Caco-2 (cell line): ENCODE measurements at regions not wholly inside any gene's neighbourhood (a gene's known extent, or its start where the extent isn't known, plus 50 kb on each side); places are given as distances from the start of the nearest gene placed in this dataset.

Experiments
- BruUV-seq: library from RNA; stranded (reverse); fragments of 400-500 nt; replicated peaks from 2 replicates; lab custom pipeline; 2021; lab: Mats Ljungman, UMichigan
- CTCF ChIA-PET: fragments of 300-600 bp; sonication (Branson Sonifier 250); formaldehyde crosslinking; loops from one replicate; lab custom pipeline; 2022; ENCODE audit warnings: antibody characterized with exemption; lab: Charles Lee
- POLR2A ChIA-PET: fragments of 300-600 bp; sonication (Branson Sonifier 250); formaldehyde crosslinking; loops from one replicate; lab custom pipeline; 2022; ENCODE audit warnings: antibody characterized with exemption; lab: Charles Lee
- DNase-seq, 2 experiments: peaks; one replicate each; pipeline versions ENCODE4 v3.0.0 to v3.0.0-alpha.2; 2020 to 2022
- H3K27me3 ChIP-seq: replicated peaks from 2 replicates; pipeline ENCODE4 v1.6.0; 2011; ENCODE audit warnings: low read length; ENCODE audit not compliant: control insufficient read depth, insufficient read depth
- H3K36me3 ChIP-seq: 2 replicates; pipeline ENCODE4 v1.5.1; 2011; ENCODE audit warnings: low read length; ENCODE audit not compliant: control insufficient read depth, insufficient read depth
- H3K4me1 ChIP-seq: fragments of 250-450 bp; sonication (Bioruptor Pico); 2 replicates; pipeline ENCODE4 v1.5.1; 2020; ENCODE audit warnings: mild to moderate bottlenecking
- H3K4me3 ChIP-seq: 2 replicates; pipeline ENCODE4 v1.5.1; 2011; ENCODE audit warnings: low read depth, mild to moderate bottlenecking, control low read depth, low read length
- H3K9me3 ChIP-seq: fragments of 250-450 bp; sonication (Bioruptor Pico); 2 replicates; pipeline ENCODE4 v1.5.1; 2020; ENCODE audit warnings: mild to moderate bottlenecking, moderate library complexity
- H3K27ac Mint-ChIP-seq: one replicate; pipeline ENCODE4 v1.8.0; 2022; ENCODE audit warnings: mixed read lengths; ENCODE audit not compliant: unreplicated experiment
- H3K27me3 Mint-ChIP-seq: one replicate; pipeline ENCODE4 v1.8.0; 2022; ENCODE audit warnings: mixed read lengths; ENCODE audit not compliant: insufficient read depth, unreplicated experiment
- H3K36me3 Mint-ChIP-seq: one replicate; pipeline ENCODE4 v1.8.0; 2022; ENCODE audit warnings: mild to moderate bottlenecking, mixed read lengths; ENCODE audit not compliant: insufficient read depth, unreplicated experiment
- H3K4me1 Mint-ChIP-seq: one replicate; pipeline ENCODE4 v1.8.0; 2022; ENCODE audit warnings: low read depth, mixed read lengths; ENCODE audit not compliant: unreplicated experiment
- H3K4me3 Mint-ChIP-seq: one replicate; pipeline ENCODE4 v1.8.0; 2022; ENCODE audit warnings: mild to moderate bottlenecking, moderate library complexity, mixed read lengths; ENCODE audit not compliant: unreplicated experiment
- H3K9me3 Mint-ChIP-seq: one replicate; pipeline ENCODE4 v1.8.0; 2022; ENCODE audit warnings: mixed read lengths; ENCODE audit not compliant: unreplicated experiment
- CTCF ChIP-seq, 2 experiments: fragments of 200-600 bp in 1 of 2; IDR thresholded peaks; 1 replicate in 1 of 2; 2 replicates in 1 of 2; pipeline versions ENCODE4 v1.5.1 to v1.8.0; 2011 to 2022; ENCODE audit warnings: antibody characterized with exemption in 1 of 2, control low read depth in 1 of 2, inconsistent platforms in 1 of 2, low read depth in 1 of 2, low read length in 1 of 2, mild to moderate bottlenecking in 1 of 2, moderate library complexity in 1 of 2; ENCODE audit not compliant: insufficient read depth in 1 of 2, severe bottlenecking in 1 of 2, unreplicated experiment in 1 of 2
- intact Hi-C: fragments of 100-400 bp; cut with micrococcal nuclease; formaldehyde crosslinking; loops from one replicate; pipeline ENCODE4 v1.10.0; 2022; ENCODE audit not compliant: unreplicated experiment

- Mint-ChIP-seq H3K4me1 (no peaks in the 10 kb centered on the region), H3K9me3 (no peaks in the 10 kb centered on the region), H3K27me3 (no peaks in the 10 kb centered on the region), H3K4me3 (no peak overlapping the region), H3K36me3 (no peaks in the 10 kb centered on the region), H3K27ac (no peak overlapping the region)
- Histone ChIP-seq H3K4me3 (no peak overlapping the region), H3K9me3 (no peaks in the 10 kb centered on the region), H3K4me1 (no peaks in the 10 kb centered on the region), H3K27me3 (no peaks in the 10 kb centered on the region), H3K36me3 (no peaks in the 10 kb centered on the region)
- intact Hi-C loops, result no loop called here
- POLR2A ChIA-PET, result no interaction called here
- no peak for TF ChIP-seq CTCF (IDR thresholded peaks at IDR 0.05; ENCODE audit: insufficient read depth in 1 of 2, low read depth in 1 of 2, low read length in 1 of 2, severe bottlenecking in 1 of 2, unreplicated experiment in 1 of 2)
- no TSS peak for BruUV-seq
- DNase-seq, result no peak
- CTCF ChIA-PET, result no interaction called here
Measured at GRCh38 chr2:14790041-14790640, 157.6 kb downstream of the LRATD1 start.

- no peak for DNase-seq
- H3K27ac Mint-ChIP-seq, result no peak overlapping the region
- no TSS peak for BruUV-seq
- H3K9me3 Mint-ChIP-seq, result peaks cover 16% of the 10 kb centered on the region
- Histone ChIP-seq H3K9me3 (no peaks in the 10 kb centered on the region), H3K4me3 (no peak overlapping the region), H3K36me3 (no peaks in the 10 kb centered on the region), H3K4me1 (no peaks in the 10 kb centered on the region), H3K27me3 (no peaks in the 10 kb centered on the region)
- intact Hi-C loops, result no loop called here
- H3K4me3 Mint-ChIP-seq, result no peak overlapping the region
- H3K36me3 Mint-ChIP-seq, result no peaks in the 10 kb centered on the region
- no peaks in the 10 kb centered on the region for H3K4me1 Mint-ChIP-seq
- POLR2A ChIA-PET, result no interaction called here
- CTCF ChIA-PET, result no interaction called here
- H3K27me3 Mint-ChIP-seq, result peaks cover 3% of the 10 kb centered on the region
- TF ChIP-seq CTCF (IDR thresholded peaks at IDR 0.05; ENCODE audit: insufficient read depth in 1 of 2, low read depth in 1 of 2, low read length in 1 of 2, severe bottlenecking in 1 of 2, unreplicated experiment in 1 of 2), result no peak
Measured at GRCh38 chr2:14803994-14804393, 171.5 kb downstream of the LRATD1 start.

GRCh38 chr2:14804902-14805301, 172.4 kb downstream of the LRATD1 start:
- H3K9me3 Mint-ChIP-seq, result peaks cover 16% of the 10 kb centered on the region
- Histone ChIP-seq H3K36me3 (no peaks in the 10 kb centered on the region), H3K4me1 (no peaks in the 10 kb centered on the region), H3K9me3 (no peaks in the 10 kb centered on the region), H3K4me3 (no peak overlapping the region), H3K27me3 (no peaks in the 10 kb centered on the region)
- no peak overlapping the region for H3K27ac Mint-ChIP-seq
- CTCF ChIA-PET, result no interaction called here
- no peak overlapping the region for H3K4me3 Mint-ChIP-seq
- DNase-seq, result no peak
- POLR2A ChIA-PET, result no interaction called here
- no peaks in the 10 kb centered on the region for H3K36me3 Mint-ChIP-seq
- BruUV-seq, result no TSS peak
- intact Hi-C loops, result no loop called here
- no peaks in the 10 kb centered on the region for H3K4me1 Mint-ChIP-seq
- no peak for TF ChIP-seq CTCF (IDR thresholded peaks at IDR 0.05; ENCODE audit: insufficient read depth in 1 of 2, low read depth in 1 of 2, low read length in 1 of 2, severe bottlenecking in 1 of 2, unreplicated experiment in 1 of 2)
- peaks cover 3% of the 10 kb centered on the region for H3K27me3 Mint-ChIP-seq
